B cell (primary cell): ENCODE measurements at regions not wholly inside any gene's neighbourhood (a gene's known extent, or its start where the extent isn't known, plus 50 kb on each side); places are given as distances from the start of the nearest gene placed in this dataset.

ENCODE experiments used
- ATAC-seq: fragments of 200-7000 bp; cut with Tn5 transposase; one replicate; pipeline ENCODE4 v1.10.0; 2021; ENCODE audit warnings: low read depth, mild to moderate bottlenecking, moderate number of reproducible peaks, moderate library complexity
- CTCF ChIA-PET: fragments of 350-600 bp; sonication (Branson Sonifier 250); formaldehyde crosslinking; loops from one replicate; lab custom pipeline; 2021; ENCODE audit warnings: antibody characterized with exemption, inconsistent platforms; lab: Charles Lee
- POLR2A ChIA-PET: fragments of 350-600 bp; sonication (Branson Sonifier 250); formaldehyde crosslinking; loops from one replicate; lab custom pipeline; 2021; ENCODE audit warnings: antibody characterized with exemption; lab: Charles Lee
- DNase-seq: peaks from one replicate; pipeline ENCODE4 v3.0.0; 2013
- H2AFZ ChIP-seq: 2 replicates; pipeline ENCODE4 v1.6.1; 2012; ENCODE audit warnings: mild to moderate bottlenecking, low read depth, low read length; ENCODE audit not compliant: insufficient read depth, poor library complexity, severe bottlenecking
- H3K27ac ChIP-seq, 2 donors: 1 replicate in 1 of 2; 2 replicates in 1 of 2; pipeline ENCODE4 v1.5.1; 2012 to 2013; ENCODE audit warnings: low read length in 2 of 2, mild to moderate bottlenecking in 2 of 2, moderate library complexity in 1 of 2
- H3K27me3 ChIP-seq, 4 experiments: fragments of 200-600 bp in 1 of 4; sonication (generic) in 1 of 4; replicated peaks in 1 of 4; 1 replicate in 2 of 4; 2 replicates in 2 of 4; pipeline versions ENCODE4 v1.6.1 to v1.7.0; 2013 to 2016; ENCODE audit warnings: low read length in 3 of 4, mild to moderate bottlenecking in 2 of 4, mixed read lengths in 1 of 4, moderate library complexity in 1 of 4; ENCODE audit not compliant: insufficient read depth in 4 of 4, control insufficient read depth in 3 of 4; ENCODE audit errors: control extremely low read depth in 1 of 4
- H3K36me3 ChIP-seq, 2 experiments: replicated peaks in 1 of 2; 1 replicate in 1 of 2; 2 replicates in 1 of 2; pipeline versions ENCODE4 v1.6.1 to v1.7.1; 2013; ENCODE audit warnings: low read length in 1 of 2; ENCODE audit not compliant: insufficient read depth in 2 of 2, control insufficient read depth in 1 of 2; ENCODE audit errors: control extremely low read depth in 1 of 2, extremely low read depth in 1 of 2
- H3K4me1 ChIP-seq, 2 donors: fragments of 200-600 bp in 1 of 2; sonication (generic) in 1 of 2; 1 replicate in 1 of 2; 2 replicates in 1 of 2; pipeline versions ENCODE4 v1.5.1 to v1.6.1; 2013 to 2017; ENCODE audit warnings: low read length in 2 of 2; ENCODE audit not compliant: control insufficient read depth in 2 of 2, insufficient read depth in 2 of 2
- H3K4me2 ChIP-seq: replicated peaks from 2 replicates; pipeline ENCODE3; 2012; ENCODE audit warnings: mild to moderate bottlenecking, low read depth, low read length; ENCODE audit not compliant: poor library complexity, severe bottlenecking
- H3K4me3 ChIP-seq, 5 experiments: fragments of 200-600 bp in 1 of 5; sonication (generic) in 1 of 5; 1 replicate in 3 of 5; 2 replicates in 2 of 5; pipeline versions ENCODE4 v1.5.1 to v1.7.0; 2011 to 2016; ENCODE audit warnings: low read length in 4 of 5, mild to moderate bottlenecking in 4 of 5, low read depth in 2 of 5, control low read depth in 1 of 5, moderate library complexity in 1 of 5; ENCODE audit not compliant: insufficient read depth in 1 of 5; ENCODE audit errors: control extremely low read depth in 1 of 5, extremely low read depth in 1 of 5
- H3K79me2 ChIP-seq: fragments of 200-600 bp; sonication (generic); one replicate; pipeline ENCODE4 v1.6.0; 2016; ENCODE audit warnings: low read length; ENCODE audit not compliant: control insufficient read depth, insufficient read depth
- H3K9ac ChIP-seq: fragments of 200-600 bp; sonication (generic); 2 replicates; pipeline ENCODE4 v1.6.1; 2017; ENCODE audit warnings: mild to moderate bottlenecking, low read length, moderate library complexity
- H3K9me3 ChIP-seq, 3 donors: one replicate each; pipeline versions ENCODE4 v1.6.1 to v1.7.1; 2013; ENCODE audit warnings: low read length in 2 of 3; ENCODE audit not compliant: control insufficient read depth in 2 of 3, insufficient read depth in 1 of 3; ENCODE audit errors: control extremely low read depth in 1 of 3
- H4K20me1 ChIP-seq: 2 replicates; pipeline ENCODE4 v1.6.0; 2012; ENCODE audit warnings: mild to moderate bottlenecking, low read length; ENCODE audit not compliant: insufficient read depth, control insufficient read depth, poor library complexity, severe bottlenecking
- H3K27ac Mint-ChIP-seq: one replicate; pipeline ENCODE4 v1.8.0; 2021; ENCODE audit warnings: mixed read lengths
- H3K27me3 Mint-ChIP-seq: one replicate; pipeline ENCODE4 v1.8.0; 2021; ENCODE audit warnings: mixed read lengths
- H3K4me1 Mint-ChIP-seq: one replicate; pipeline ENCODE4 v1.8.0; 2021; ENCODE audit warnings: mixed read lengths
- H3K4me3 Mint-ChIP-seq: one replicate; pipeline ENCODE4 v1.8.0; 2021; ENCODE audit warnings: mixed read lengths
- H3K9me3 Mint-ChIP-seq: one replicate; pipeline ENCODE4 v1.8.0; 2022; ENCODE audit warnings: mixed read lengths; ENCODE audit not compliant: insufficient read depth
- CTCF ChIP-seq: fragments of 200-600 bp; IDR thresholded peaks from one replicate; pipeline ENCODE4 v1.8.0; 2022; ENCODE audit warnings: antibody characterized with exemption, mild to moderate bottlenecking
- EZH2 ChIP-seq: IDR thresholded peaks from 2 replicates; pipeline ENCODE4 v1.6.1; 2012; ENCODE audit warnings: borderline replicate concordance, low read depth, mild to moderate bottlenecking, moderate library complexity, low read length; ENCODE audit not compliant: insufficient read depth, poor library complexity, severe bottlenecking
- WGBS: methylation state at CpG from one replicate; pipeline ENCODE4 v1.1.5; 2013; ENCODE audit warnings: missing lambda C conversion rate; ENCODE audit not compliant: insufficient coverage; 5-methylcytosine and 5-hydroxymethylcytosine counted together
- intact Hi-C: fragments of 100-400 bp; cut with micrococcal nuclease; formaldehyde crosslinking; loops from one replicate; pipeline ENCODE4 v1.10.0; 2022

GRCh38 chr7:153320005-153320404, 560.5 kb downstream of the ACTR3B start:
- intact Hi-C loops = no loop called here
- Mint-ChIP-seq H3K27me3 (no peaks in the 10 kb centered on the region), H3K4me3 (no peak overlapping the region), H3K27ac (no peak overlapping the region), H3K4me1 (no peaks in the 10 kb centered on the region), H3K9me3 (peaks cover 4% of the 10 kb centered on the region)
- no peak overlapping the region for H3K9ac ChIP-seq
- DNase-seq (no peak), ATAC-seq (no peak)
- no peak overlapping the region for H3K4me3 ChIP-seq
- TF ChIP-seq CTCF (no peak), EZH2 (no peak)
- POLR2A ChIA-PET = no interaction called here
- H3K79me2 ChIP-seq = no peaks in the 10 kb centered on the region
- WGBS = 35% methylated on average over 4 of the region's 4 CpGs
- CTCF ChIA-PET = no interaction called here
- no peak overlapping the region for H3K4me2 ChIP-seq
- no peaks in the 10 kb centered on the region for H3K4me1 ChIP-seq
- H3K27ac ChIP-seq = no peak overlapping the region
- H3K27me3 ChIP-seq = no peaks in the 10 kb centered on the region
- H2AFZ ChIP-seq = no peak overlapping the region
- H4K20me1 ChIP-seq = no peaks in the 10 kb centered on the region
- H3K36me3 ChIP-seq = no peaks in the 10 kb centered on the region
- H3K9me3 ChIP-seq = peaks cover 0 to 7% (median 0%) of the 10 kb centered on the region in 3 donors

DNA sequence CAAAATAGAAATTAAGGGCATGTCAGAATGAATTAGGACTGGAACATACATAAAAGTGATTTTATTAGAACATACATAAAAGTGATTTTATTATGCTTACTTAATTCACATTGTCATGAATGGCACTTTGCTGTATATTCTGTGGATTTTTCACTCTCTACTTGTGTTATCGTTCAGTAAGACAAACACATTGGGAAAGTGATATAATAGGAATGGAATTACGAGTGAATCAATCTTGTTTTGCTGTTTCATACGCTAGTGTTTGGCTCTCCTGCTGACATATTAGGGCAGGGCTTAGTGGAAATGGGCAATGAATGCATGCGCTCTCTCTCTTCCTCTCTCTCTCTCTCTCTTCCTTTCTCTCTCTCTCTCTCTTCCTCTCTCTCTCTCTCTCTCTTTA, 561.1 kb downstream of the ACTR3B start:
- no peak overlapping the region for H3K27ac Mint-ChIP-seq
- Histone ChIP-seq H3K36me3 (no peaks in the 10 kb centered on the region), H2AFZ (no peak overlapping the region), H3K4me2 (no peak overlapping the region), H3K4me3 (no peak overlapping the region), H3K9me3 (peaks cover 0 to 7% (median 0%) of the 10 kb centered on the region in 3 donors), H4K20me1 (no peaks in the 10 kb centered on the region), H3K27ac (no peak overlapping the region), H3K79me2 (no peaks in the 10 kb centered on the region), H3K4me1 (no peaks in the 10 kb centered on the region), H3K27me3 (no peaks in the 10 kb centered on the region), H3K9ac (no peak overlapping the region)
- intact Hi-C loops = no loop called here
- no peak overlapping the region for H3K4me3 Mint-ChIP-seq
- no peaks in the 10 kb centered on the region for H3K4me1 Mint-ChIP-seq
- ChIA-PET CTCF (no interaction called here), POLR2A (no interaction called here)
- no peaks in the 10 kb centered on the region for H3K27me3 Mint-ChIP-seq
- no CpG with 5 or more reads among the region's 4 CpGs for WGBS
- no peak for ATAC-seq
- peaks cover 4% of the 10 kb centered on the region for H3K9me3 Mint-ChIP-seq
- no peak for DNase-seq
- TF ChIP-seq CTCF (no peak), EZH2 (no peak)
